ENCODE measurements at regions not wholly inside any gene's neighbourhood (a gene's known extent, or its start where the extent isn't known, plus 50 kb on each side); places are given as distances from the start of the nearest gene placed in this dataset.

GRCh38 chr3:163138258-163138657 is 1641.7 kb downstream of the OTOL1 start:
- no peak for DNase-seq

- no peak for DNase-seq
Measured at GRCh38 chr3:163132111-163132510, 1635.5 kb downstream of the OTOL1 start.

GRCh38 chr3:163129287-163129686 is 1632.7 kb downstream of the OTOL1 start:
- no peak for DNase-seq

DNA sequence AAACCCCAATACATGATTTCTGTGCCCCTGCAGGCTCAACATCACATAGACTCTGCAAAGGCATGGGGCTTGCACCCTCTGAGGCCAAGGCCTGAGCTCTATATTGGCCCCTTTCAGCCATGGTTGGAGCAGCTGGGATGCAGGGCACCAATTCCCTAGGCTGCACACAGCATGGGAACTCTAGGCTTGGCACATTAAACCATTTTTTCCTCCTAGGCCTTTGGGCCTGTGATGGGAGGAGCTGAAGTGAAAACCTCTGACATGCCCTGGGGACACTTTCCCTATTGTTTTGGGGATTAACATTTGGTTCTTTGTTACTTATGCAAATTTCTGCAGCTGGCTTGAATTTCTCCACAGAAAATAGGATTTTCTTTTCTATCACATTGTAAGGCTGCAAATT is 1629.5 kb downstream of the OTOL1 start:
- DNase-seq: no peak
